HL-60 (cell line): ENCODE measurements at regions not wholly inside any gene's neighbourhood (a gene's known extent, or its start where the extent isn't known, plus 50 kb on each side); places are given as distances from the start of the nearest gene placed in this dataset.

Experiments
- CTCF ChIP-seq: IDR thresholded peaks from one replicate; pipeline ENCODE4 v1.5.1; 2011; ENCODE audit warnings: low read length, control low read depth, inconsistent platforms; ENCODE audit not compliant: insufficient read depth
- GABPA ChIP-seq: IDR thresholded peaks from 2 replicates; pipeline ENCODE4 v1.6.1; 2012; ENCODE audit warnings: low read depth
- POLR2AphosphoS5 ChIP-seq: IDR thresholded peaks from 2 replicates; pipeline ENCODE4 v1.6.1; 2012; ENCODE audit warnings: low read depth

GRCh38 chr3:46083956-46084355 is 56.7 kb upstream of the XCR1 start:
- TF ChIP-seq CTCF (no peak), POLR2AphosphoS5 (no peak), GABPA (no peak)
